ENCODE measurements at regions not wholly inside any gene's neighbourhood (a gene's known extent, or its start where the extent isn't known, plus 50 kb on each side); places are given as distances from the start of the nearest gene placed in this dataset.

GRCh38 chr2:163822033-163822432 lies 86.2 kb upstream of the FIGN start:
- DNase-seq, result no peak

GRCh38 chr2:163812926-163813520 lies 77.2 kb upstream of the FIGN start:
- DNase-seq, result no peak

DNA sequence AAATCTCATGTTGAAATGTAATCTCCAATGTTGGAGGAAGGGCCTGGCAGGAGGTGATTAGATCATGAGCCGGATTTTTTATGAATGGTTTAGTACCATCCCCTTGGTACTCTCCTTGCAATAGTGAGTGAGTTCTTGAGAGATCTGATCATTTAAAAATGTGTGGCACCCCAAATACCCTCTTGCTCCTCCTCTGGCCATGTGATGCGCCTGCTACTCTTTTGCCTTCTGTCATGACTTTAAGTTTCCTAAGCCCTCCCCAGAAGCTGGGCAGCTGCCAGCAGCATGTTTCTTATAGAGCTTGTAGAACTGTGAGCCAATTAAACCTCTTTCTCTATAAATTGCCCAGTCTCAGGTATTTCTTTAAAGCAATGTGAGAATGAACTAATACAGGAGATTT lies 72.6 kb upstream of the FIGN start:
- DNase-seq, result no peak

GRCh38 chr2:163802284-163802683 lies 66.5 kb upstream of the FIGN start:
- no peak for DNase-seq

- DNase-seq, result no peak
Observed at GRCh38 chr2:163801486-163801885, 65.7 kb upstream of the FIGN start.

DNA sequence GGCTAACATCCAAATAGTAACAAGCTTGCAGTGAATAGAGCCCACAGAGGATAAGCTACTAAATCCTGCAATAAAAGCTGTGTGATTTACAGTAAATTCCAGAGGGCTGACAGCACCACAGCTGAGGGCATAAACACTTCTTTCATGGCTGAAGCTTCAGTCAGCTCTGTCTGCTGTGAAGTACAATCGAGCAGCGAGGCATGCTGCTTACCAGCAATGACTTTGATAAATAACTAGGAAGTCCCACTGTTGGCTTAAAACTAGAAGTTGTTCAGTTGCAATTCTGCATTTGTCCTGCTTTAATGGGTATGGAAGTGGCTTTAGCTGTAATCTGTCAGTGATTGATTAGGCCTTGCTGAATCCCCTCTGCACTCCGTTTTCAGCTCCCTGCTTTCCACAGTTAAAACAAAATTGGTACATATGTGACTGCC lies 65.2 kb upstream of the FIGN start:
- peak; percentile 2 to 24 for DNase-seq

DNA sequence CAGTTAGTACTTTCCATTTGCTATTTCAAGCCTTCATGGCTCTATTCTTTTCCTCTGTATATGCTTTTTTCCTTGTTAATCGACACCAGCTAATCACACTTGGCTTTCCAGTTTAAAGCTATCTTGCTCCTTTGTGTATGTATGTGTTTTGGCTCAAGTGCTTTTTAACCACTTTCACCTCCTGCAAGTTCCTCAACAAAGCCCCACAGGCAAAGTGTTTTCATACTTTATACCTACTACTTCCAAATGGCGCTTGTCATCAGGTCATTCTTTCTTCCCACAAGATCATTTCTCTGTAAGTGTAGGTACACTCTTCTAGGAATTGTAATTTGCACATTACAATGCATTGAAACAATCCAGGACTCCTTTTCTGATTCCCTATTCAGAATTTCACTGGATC lies 64.0 kb upstream of the FIGN start:
- DNase-seq, result no peak

- no peak for DNase-seq
Observed at GRCh38 chr2:163794635-163795034, 58.8 kb upstream of the FIGN start.
